BJ (cell line): ENCODE measurements at regions not wholly inside any gene's neighbourhood (a gene's known extent, or its start where the extent isn't known, plus 50 kb on each side); places are given as distances from the start of the nearest gene placed in this dataset.

ENCODE experiments used
- CTCF ChIA-PET: fragments of 350-600 bp; formaldehyde crosslinking; extraction: SDS; loops from one replicate; lab custom pipeline; 2021; ENCODE audit warnings: antibody characterized with exemption, inconsistent platforms; lab: Yijun Ruan, JAX
- POLR2A ChIA-PET: fragments of 300-600 bp; sonication (Branson Sonifier 250); formaldehyde crosslinking; extraction: SDS; loops from one replicate; lab custom pipeline; 2021; ENCODE audit warnings: antibody characterized with exemption; lab: Charles Lee
- DNase-seq: peaks from one replicate; pipeline ENCODE4 v3.0.0-alpha.2; 2011; ENCODE audit warnings: low read depth
- H3K27me3 ChIP-seq: 2 replicates; pipeline ENCODE4 v1.6.0; 2011; ENCODE audit warnings: low read length; ENCODE audit not compliant: control insufficient read depth, insufficient read depth
- H3K36me3 ChIP-seq: 2 replicates; pipeline ENCODE4 v1.5.1; 2011; ENCODE audit warnings: low read length; ENCODE audit not compliant: control insufficient read depth, insufficient read depth
- H3K4me3 ChIP-seq: 2 replicates; pipeline ENCODE4 v1.5.1; 2011; ENCODE audit warnings: low read depth, mild to moderate bottlenecking, control low read depth, low read length
- CTCF ChIP-seq: IDR thresholded peaks from 2 replicates; pipeline ENCODE4 v1.5.1; 2011; ENCODE audit warnings: low read depth, mild to moderate bottlenecking, control low read depth, inconsistent platforms, low read length, moderate library complexity; ENCODE audit not compliant: insufficient read depth

DNA sequence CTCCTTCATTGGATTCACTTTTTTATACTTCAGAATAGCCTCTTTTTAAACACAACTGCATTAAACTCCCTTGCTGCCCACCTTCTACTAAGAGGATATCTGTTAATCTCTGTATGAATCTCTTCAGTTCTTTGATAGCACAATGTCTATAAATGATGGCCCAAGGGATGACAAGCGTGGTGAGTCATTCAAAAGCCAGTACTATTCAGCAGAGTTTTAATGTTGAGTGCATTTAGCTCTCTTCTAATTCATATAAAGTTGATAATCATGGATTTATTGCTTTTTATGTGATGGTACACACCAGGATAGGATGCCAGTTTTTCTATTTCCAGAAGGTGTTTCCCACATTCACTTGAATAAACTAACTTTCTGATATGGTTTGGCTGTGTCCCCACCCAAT is 57.4 kb upstream of the HECTD2 start:
- POLR2A ChIA-PET, result no interaction called here
- no peak for TF ChIP-seq CTCF

DNA sequence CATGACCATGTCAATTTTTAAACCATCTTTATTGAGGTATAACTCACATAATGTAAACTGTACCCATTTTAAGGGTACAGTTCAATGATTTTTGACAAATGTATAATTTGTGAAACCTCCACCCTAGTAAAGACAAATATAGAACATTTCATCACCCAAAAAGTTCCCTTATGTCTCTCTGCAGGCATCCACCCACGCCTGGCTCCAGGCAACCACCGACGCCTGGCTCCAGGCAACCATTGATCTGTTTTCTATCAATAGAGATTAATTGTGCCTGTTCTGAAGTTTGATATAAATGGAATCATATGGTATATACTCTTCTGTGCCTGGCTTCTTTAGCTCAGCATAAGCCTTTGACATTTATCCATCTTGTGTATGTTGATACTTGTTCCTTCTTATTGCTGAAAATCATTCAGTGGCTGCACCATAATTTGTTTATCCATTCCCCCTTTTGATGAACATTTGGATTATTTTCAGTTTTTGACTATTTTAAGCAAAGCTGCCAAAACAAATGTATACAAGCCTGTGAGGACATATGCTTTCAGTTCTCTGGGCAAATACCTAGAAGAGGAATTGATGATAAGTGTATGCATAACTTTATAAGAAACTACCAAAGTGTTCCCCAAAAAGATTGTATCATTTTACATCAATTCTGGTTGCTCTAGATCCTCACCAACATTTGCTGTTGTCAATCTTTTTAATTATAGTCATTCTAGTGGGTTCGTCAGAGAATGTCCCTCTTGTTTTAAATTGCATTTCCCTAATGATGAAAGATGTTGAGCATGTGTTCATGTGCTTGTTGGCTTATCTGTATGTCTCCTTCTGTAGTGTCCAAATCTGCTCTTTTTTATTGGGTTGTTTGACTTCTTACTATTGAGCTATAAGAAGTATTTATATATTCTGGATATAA is 55.7 kb upstream of the HECTD2 start:
- DNase-seq, result no peak
- POLR2A ChIA-PET, result no interaction called here
- Histone ChIP-seq H3K4me3 (no peak overlapping the region), H3K27me3 (peaks cover 2% of the 10 kb centered on the region; the same call in 1 of the 2 replicates), H3K36me3 (no peaks in the 10 kb centered on the region)
- TF ChIP-seq CTCF, result no peak
- CTCF ChIA-PET, result interaction anchor here (1.3 to 2.6 kb wide), 2 partner anchors 55 to 57 kb away, joined by 3 to 13 read pairs; no protein-coding TSS in a partner anchor

More for the DNA sequence above, 57.4 kb upstream of the HECTD2 start:
- DNase-seq, result no peak
- no peak overlapping the region for H3K4me3 ChIP-seq
- peaks cover 2% of the 10 kb centered on the region; the same call in 1 of the 2 replicates for H3K27me3 ChIP-seq
- H3K36me3 ChIP-seq, result no peaks in the 10 kb centered on the region
- CTCF ChIA-PET, result interaction anchor here (1.0 kb wide), 1 partner anchor 54 kb away, joined by 3 read pairs; no protein-coding TSS in a partner anchor

GRCh38 chr10:91355998-91356397 is 54.1 kb upstream of the HECTD2 start:
- CTCF ChIA-PET, result interaction anchor here (1.0 to 2.6 kb wide), 2 partner anchors 13 to 57 kb away, joined by 3 to 13 read pairs; no protein-coding TSS in a partner anchor
- DNase-seq, result no peak

DNA sequence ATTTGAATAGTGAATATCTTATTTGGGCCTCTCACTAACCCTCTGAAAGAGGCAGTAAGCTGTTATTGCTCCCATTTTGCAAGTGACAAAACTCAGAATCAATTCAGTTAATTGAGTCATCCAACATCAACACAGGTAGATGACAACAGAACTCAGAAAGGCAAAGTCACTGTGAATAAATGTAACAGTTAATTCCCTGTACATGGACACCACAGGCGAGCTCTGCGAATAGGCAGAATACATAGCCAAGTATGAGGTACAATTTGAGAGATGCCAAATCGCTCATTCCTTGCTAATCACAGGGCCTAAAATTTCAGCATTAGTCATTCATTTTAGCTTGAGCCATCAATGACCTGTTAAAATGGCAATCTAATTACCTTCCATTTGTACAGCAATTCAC is 52.6 kb upstream of the HECTD2 start:
- ChIA-PET CTCF (interaction anchor here (1.1 to 2.8 kb wide), 2 partner anchors 8 to 59 kb away, joined by 3 to 11 read pairs; no protein-coding TSS in a partner anchor), POLR2A (no interaction called here)
- no peak for DNase-seq
- no peak for TF ChIP-seq CTCF
- H3K36me3 ChIP-seq, result no peaks in the 10 kb centered on the region
- H3K27me3 ChIP-seq, result peaks cover 9% of the 10 kb centered on the region
- no peak overlapping the region for H3K4me3 ChIP-seq

More at GRCh38 chr10:91355998-91356397, 54.1 kb upstream of the HECTD2 start:
- Histone ChIP-seq H3K27me3 (peaks cover 9% of the 10 kb centered on the region), H3K36me3 (no peaks in the 10 kb centered on the region), H3K4me3 (no peak overlapping the region)
- TF ChIP-seq CTCF, result no peak
- POLR2A ChIA-PET, result no interaction called here
